ENCODE measurements at regions not wholly inside any gene's neighbourhood (a gene's known extent, or its start where the extent isn't known, plus 50 kb on each side); places are given as distances from the start of the nearest gene placed in this dataset.

GRCh38 chr18:49681387-49681786 lies 119.5 kb downstream of the LIPG start:
- WGBS, 2 experiments (ENCODE audit: extremely low coverage in 1 of 2, insufficient coverage in 1 of 2, insufficient read length in 1 of 2, insufficient replicate concordance in 2 of 2, low coverage in 1 of 2, low lambda C conversion rate in 2 of 2, missing lambda C conversion rate in 1 of 2) = 90% methylated on average over 4 of the region's 4 CpGs; no CpG with 5 or more reads in 1 of the 2 experiments

More at GRCh38 chr18:49681387-49681786, 119.5 kb downstream of the LIPG start:
- Histone ChIP-seq H3K79me2 (ENCODE audit: control insufficient read depth in 1 of 2, insufficient read depth in 2 of 2, low read length in 2 of 2) (no peaks in the 10 kb centered on the region), H3K14ac (ENCODE audit: insufficient read length) (no peak overlapping the region), H4K91ac (replicated peaks; ENCODE audit: insufficient read length, low read length) (no peak overlapping the region), H3K18ac (ENCODE audit: extremely low read depth, low read length) (no peak overlapping the region), H2BK15ac (ENCODE audit: low read length) (no peak overlapping the region), H3K23ac (ENCODE audit: insufficient read length) (no peak overlapping the region), H2BK120ac (replicated peaks; ENCODE audit: low read depth, low read length) (no peak overlapping the region), H4K8ac (ENCODE audit: extremely low read depth, insufficient read depth, low read length) (no peak overlapping the region), H3K9ac (replicated peaks in 1 of 4; ENCODE audit: extremely low read depth in 1 of 4, low read depth in 3 of 4, low read length in 3 of 4) (no peak overlapping the region), H3K27ac (ENCODE audit: low read depth, low read length) (no peak overlapping the region), H3K27me3 (replicated peaks in 1 of 4; ENCODE audit: control insufficient read depth in 3 of 4, extremely low read depth in 1 of 4, insufficient read depth in 3 of 4, low read length in 3 of 4) (no peaks in the 10 kb centered on the region), H4K5ac (ENCODE audit: insufficient read length, low read depth, low read length) (no peak overlapping the region), H3K36me3 (ENCODE audit: control insufficient read depth in 2 of 4, insufficient read depth in 4 of 4, low read length in 3 of 4) (no peaks in the 10 kb centered on the region), H3K4me2 (ENCODE audit: insufficient read depth in 1 of 2, low read depth in 2 of 2, low read length in 2 of 2) (no peak overlapping the region), H2BK12ac (ENCODE audit: low read depth, low read length) (no peak overlapping the region), H2BK5ac (ENCODE audit: low read depth, low read length) (no peak overlapping the region), H3K79me1 (ENCODE audit: low read depth, low read length) (no peaks in the 10 kb centered on the region), H2BK20ac (ENCODE audit: low read length) (no peak overlapping the region), H3K9me3 (ENCODE audit: insufficient read depth in 2 of 2, low read depth in 1 of 2, low read length in 1 of 2) (no peaks in the 10 kb centered on the region), H3K56ac (replicated peaks; ENCODE audit: insufficient read length, low read depth, low read length) (no peak overlapping the region), H3K4ac (replicated peaks; ENCODE audit: insufficient read length, low read depth, low read length) (no peak overlapping the region), H3K4me1 (replicated peaks in 1 of 4; ENCODE audit: control insufficient read depth in 3 of 4, insufficient read depth in 4 of 4, low read length in 3 of 4) (no peaks in the 10 kb centered on the region), H2AFZ (ENCODE audit: low read length) (no peak overlapping the region), H3K4me3 (ENCODE audit: extremely low read depth in 1 of 4, insufficient read depth in 2 of 4, low read depth in 3 of 4, low read length in 4 of 4) (no peak overlapping the region), H3K23me2 (ENCODE audit: low read depth, low read length) (no peaks in the 10 kb centered on the region; the same call in 1 of the 2 replicates), H4K20me1 (replicated peaks in 1 of 2; ENCODE audit: control insufficient read depth in 1 of 2, insufficient read depth in 2 of 2, low read length in 2 of 2) (no peaks in the 10 kb centered on the region), H2AK5ac (ENCODE audit: low read depth, low read length) (no peak overlapping the region)
- FAIRE-seq (no peak), DNase-seq (ENCODE audit: low read depth in 1 of 2, low spot score in 2 of 2) (no peak)
- ChIA-PET CTCF (ENCODE audit: partially characterized antibody) (no interaction called here), POLR2A (ENCODE audit: partially characterized antibody) (no interaction called here)
- TF ChIP-seq PHF8 (conservative IDR thresholded peaks at IDR 0.05; ENCODE audit: low read depth, low read length) = no peak
- TF ChIP-seq JUND (IDR thresholded peaks at IDR 0.05; ENCODE audit: low read length) = no peak
- no peak for TF ChIP-seq CBX5 (IDR thresholded peaks at IDR 0.05; ENCODE audit: low read depth, low read length)
- TF ChIP-seq SAP30 (IDR thresholded peaks at IDR 0.05; ENCODE audit: insufficient read depth, insufficient replicate concordance, low read length) = no peak
- no peak for TF ChIP-seq ASH2L (IDR thresholded peaks at IDR 0.05; ENCODE audit: low read length)
- TF ChIP-seq BCL11A (IDR thresholded peaks at IDR 0.05; ENCODE audit: low read depth in 2 of 2, low read length in 2 of 2) = no peak
- no peak for TF ChIP-seq SP1 (IDR thresholded peaks at IDR 0.05; ENCODE audit: low read depth, low read length)

Data from H1 (cell line).